WTC11 (cell line): ENCODE measurements at regions not wholly inside any gene's neighbourhood (a gene's known extent, or its start where the extent isn't known, plus 50 kb on each side); places are given as distances from the start of the nearest gene placed in this dataset.

Source experiments
- SP1 ChIP-seq: sonication (generic); formaldehyde crosslinking; conservative IDR thresholded peaks from 2 replicates; pipeline ENCODE4 v1.8.1; 2022; ENCODE audit warnings: missing genetic modification reagents
- TEAD4 ChIP-seq: sonication (generic); formaldehyde crosslinking; IDR thresholded peaks from 2 replicates; pipeline ENCODE4 v1.8.0; 2022; ENCODE audit warnings: mild to moderate bottlenecking, missing genetic modification reagents

GRCh38 chr2:51976623-51977022 lies 944.7 kb upstream of the NRXN1 start:
- TF ChIP-seq SP1 (CRISPR knock-in tag) (no peak), TEAD4 (CRISPR knock-in tag) (no peak)
